ENCODE measurements at regions not wholly inside any gene's neighbourhood (a gene's known extent, or its start where the extent isn't known, plus 50 kb on each side); places are given as distances from the start of the nearest gene placed in this dataset.

GRCh38 chr7:49229246-49229645 lies 304.9 kb downstream of the CDC14C start:
- DNase-seq, result no peak
- intact Hi-C loops (cut with DNase I), result no loop called here
- no peak for ATAC-seq

GRCh38 chr7:49243521-49243920 lies 319.2 kb downstream of the CDC14C start:
- ATAC-seq (no peak), DNase-seq (no peak)
- intact Hi-C loops (cut with DNase I), result no loop called here

- no peak for DNase-seq
- intact Hi-C loops (cut with DNase I), result no loop called here
- ATAC-seq, result no peak
These were observed 320.2 kb downstream of the CDC14C start for GRCh38 chr7:49244543-49244942.

- intact Hi-C loops (cut with DNase I), result no loop called here
- DNase-seq, result no peak
- no peak for ATAC-seq
These were observed 320.7 kb downstream of the CDC14C start for GRCh38 chr7:49245062-49245461.

GRCh38 chr7:49247759-49248158 lies 323.4 kb downstream of the CDC14C start:
- DNase-seq (no peak), ATAC-seq (no peak)
- intact Hi-C loops (cut with DNase I), result no loop called here

GRCh38 chr7:49255054-49255453 lies 330.7 kb downstream of the CDC14C start:
- intact Hi-C loops (cut with DNase I), result no loop called here
- ATAC-seq, result no peak
- DNase-seq, result no peak

- ATAC-seq, result no peak
- intact Hi-C loops (cut with DNase I), result no loop called here
- DNase-seq, result no peak
These were observed 336.2 kb downstream of the CDC14C start for GRCh38 chr7:49260538-49260937.

- no peak for ATAC-seq
- no peak for DNase-seq
- intact Hi-C loops (cut with DNase I), result no loop called here
These were observed 337.6 kb downstream of the CDC14C start for GRCh38 chr7:49261928-49262327.

- no peak for DNase-seq
- no peak for ATAC-seq
These were observed 340.2 kb downstream of the CDC14C start for GRCh38 chr7:49264530-49264929.

GRCh38 chr7:49273897-49274296 lies 349.6 kb downstream of the CDC14C start:
- DNase-seq (no peak), ATAC-seq (no peak)
- intact Hi-C loops (cut with DNase I), result no loop called here

More at GRCh38 chr7:49264530-49264929, 340.2 kb downstream of the CDC14C start:
- intact Hi-C loops (cut with DNase I), result no loop called here

- DNase-seq, result no peak
- intact Hi-C loops (cut with DNase I), result no loop called here
- no peak for ATAC-seq
These were observed 355.5 kb downstream of the CDC14C start for GRCh38 chr7:49279891-49280290.

GRCh38 chr7:49287653-49288052 lies 363.3 kb downstream of the CDC14C start:
- DNase-seq (no peak), ATAC-seq (no peak)
- intact Hi-C loops (cut with DNase I), result no loop called here

GRCh38 chr7:49294611-49295010 lies 370.3 kb downstream of the CDC14C start:
- ATAC-seq, result peak in 1 of 2 donors; percentile 60
- intact Hi-C loops (cut with DNase I), result no loop called here
- DNase-seq, result no peak

- ATAC-seq, result peak in 1 of 2 donors; percentile 91
- intact Hi-C loops (cut with DNase I), result no loop called here
- DNase-seq, result no peak
These were observed 370.8 kb downstream of the CDC14C start for GRCh38 chr7:49295146-49295545.

- ATAC-seq (no peak), DNase-seq (no peak)
- intact Hi-C loops (cut with DNase I), result no loop called here
These were observed 373.6 kb downstream of the CDC14C start for GRCh38 chr7:49297958-49298357.

GRCh38 chr7:49308787-49309186 lies 384.4 kb downstream of the CDC14C start:
- ATAC-seq (no peak), DNase-seq (no peak)
- intact Hi-C loops (cut with DNase I), result no loop called here

- intact Hi-C loops (cut with DNase I), result no loop called here
- no peak for DNase-seq
- no peak for ATAC-seq
These were observed 395.7 kb downstream of the CDC14C start for GRCh38 chr7:49320083-49320482.

GRCh38 chr7:49321843-49322242 lies 397.5 kb downstream of the CDC14C start:
- intact Hi-C loops (cut with DNase I), result no loop called here
- DNase-seq, result no peak

GRCh38 chr7:49322476-49322875 lies 398.1 kb downstream of the CDC14C start:
- no peak for DNase-seq
- intact Hi-C loops (cut with DNase I), result no loop called here
- ATAC-seq, result no peak

More at GRCh38 chr7:49321843-49322242, 397.5 kb downstream of the CDC14C start:
- ATAC-seq, result no peak

- intact Hi-C loops (cut with DNase I), result no loop called here
- ATAC-seq, result no peak
- no peak for DNase-seq
These were observed 399.7 kb downstream of the CDC14C start for GRCh38 chr7:49324040-49324439.

- intact Hi-C loops (cut with DNase I), result no loop called here
- ATAC-seq, result no peak
- DNase-seq, result no peak
These were observed 400.4 kb downstream of the CDC14C start for GRCh38 chr7:49324707-49325106.

GRCh38 chr7:49325571-49325970 lies 401.2 kb downstream of the CDC14C start:
- ATAC-seq (no peak), DNase-seq (no peak)
- intact Hi-C loops (cut with DNase I), result no loop called here
